GM18870 (cell line): ENCODE measurements at regions not wholly inside any gene's neighbourhood (a gene's known extent, or its start where the extent isn't known, plus 50 kb on each side); places are given as distances from the start of the nearest gene placed in this dataset.
"Not testable (repeated sequence)": the region's sequence is repeated elsewhere in the genome, so short reads cannot be mapped to it uniquely, and the experiment has no call there.

ENCODE experiments used
- ATAC-seq: cut with Tn5 transposase; IDR thresholded peaks from one replicate; pipeline ENCODE4 v1.9.1; 2021; ENCODE audit warnings: moderate library complexity; ENCODE audit not compliant: unreplicated experiment

DNA sequence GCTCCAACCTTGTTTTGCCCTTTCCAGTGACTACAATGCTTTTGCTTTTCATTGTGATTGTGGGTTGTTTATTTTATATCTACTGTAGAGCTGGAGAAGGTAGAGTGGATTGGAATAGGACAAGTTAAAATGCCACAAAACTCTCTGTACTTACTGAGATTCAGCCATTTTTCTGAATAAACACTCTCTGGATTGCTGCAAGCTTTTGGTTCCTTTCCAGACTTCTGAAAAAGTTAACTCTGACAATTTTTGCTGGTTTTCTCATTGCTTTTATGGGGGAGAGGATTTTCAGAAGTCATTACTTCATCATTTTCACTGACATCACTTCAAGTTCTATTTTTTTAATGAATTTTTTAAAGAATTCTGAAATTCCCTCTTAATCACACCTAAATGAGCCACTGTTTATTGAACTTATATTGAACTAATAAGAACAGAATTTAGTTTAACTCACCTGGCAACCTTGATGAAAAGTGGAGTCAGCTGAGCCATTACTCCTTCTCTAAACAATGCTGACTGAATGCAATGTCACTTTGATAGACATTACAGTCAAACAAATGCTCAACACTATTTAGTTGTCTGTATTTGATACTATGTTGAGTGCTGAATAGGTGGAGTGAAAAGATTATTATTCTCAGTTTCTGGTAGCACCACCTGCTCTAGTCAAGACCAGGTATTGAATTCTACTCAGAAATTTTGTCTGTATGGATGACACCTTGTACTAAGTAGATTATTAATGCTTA lies 303.5 kb downstream of the DLEU7 start:
- ATAC-seq, result no peak

DNA sequence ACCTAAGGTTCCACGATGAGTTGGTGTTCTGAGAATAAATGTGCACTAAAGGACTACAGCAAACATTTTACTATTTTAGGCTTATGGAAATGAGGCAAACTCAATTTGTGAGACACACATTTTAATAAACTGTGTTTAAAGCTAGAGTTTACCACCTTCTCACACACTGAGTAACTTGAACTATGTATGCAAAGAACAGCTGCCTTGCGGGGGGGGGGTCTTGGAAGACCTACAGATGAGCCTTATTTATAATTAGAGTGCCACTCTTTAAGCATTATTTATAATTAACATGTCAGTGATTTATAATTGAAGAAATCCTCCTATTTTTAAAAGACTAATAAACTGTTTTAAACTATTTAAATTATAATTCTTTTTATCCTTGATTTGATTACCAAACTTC lies 300.4 kb downstream of the DLEU7 start:
- no peak for ATAC-seq

- ATAC-seq, result no peak
Measured at GRCh38 chr13:50543782-50544181, 299.7 kb downstream of the DLEU7 start.

DNA sequence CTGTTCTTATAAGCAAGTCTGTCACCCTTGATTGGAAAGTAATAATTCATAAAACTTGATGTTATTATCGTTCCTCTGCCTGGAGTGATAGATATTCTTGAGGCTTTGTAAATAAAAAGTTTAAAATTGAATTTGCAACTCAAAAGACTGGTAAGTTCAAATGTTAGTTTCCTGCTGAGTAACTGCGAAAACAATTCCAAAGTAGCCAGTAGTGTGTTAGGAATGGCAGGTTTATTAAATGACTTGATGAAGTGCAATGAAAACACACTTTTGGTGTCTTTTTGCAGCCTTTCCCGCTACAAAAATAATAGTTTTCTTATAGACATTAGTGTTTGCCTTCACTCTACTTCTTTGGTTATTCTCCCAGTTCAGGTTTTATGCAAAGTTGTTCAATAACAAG lies 299.3 kb downstream of the DLEU7 start:
- ATAC-seq, result no peak

GRCh38 chr13:50547175-50547574 lies 296.3 kb downstream of the DLEU7 start:
- ATAC-seq, result not testable (repeated sequence)

- no peak for ATAC-seq
Measured at GRCh38 chr13:50548586-50548985, 294.9 kb downstream of the DLEU7 start.

- no peak for ATAC-seq
Measured at GRCh38 chr13:50549221-50549942, 294.1 kb downstream of the DLEU7 start.

GRCh38 chr13:50550151-50550550 lies 293.3 kb downstream of the DLEU7 start:
- ATAC-seq, result no peak

DNA sequence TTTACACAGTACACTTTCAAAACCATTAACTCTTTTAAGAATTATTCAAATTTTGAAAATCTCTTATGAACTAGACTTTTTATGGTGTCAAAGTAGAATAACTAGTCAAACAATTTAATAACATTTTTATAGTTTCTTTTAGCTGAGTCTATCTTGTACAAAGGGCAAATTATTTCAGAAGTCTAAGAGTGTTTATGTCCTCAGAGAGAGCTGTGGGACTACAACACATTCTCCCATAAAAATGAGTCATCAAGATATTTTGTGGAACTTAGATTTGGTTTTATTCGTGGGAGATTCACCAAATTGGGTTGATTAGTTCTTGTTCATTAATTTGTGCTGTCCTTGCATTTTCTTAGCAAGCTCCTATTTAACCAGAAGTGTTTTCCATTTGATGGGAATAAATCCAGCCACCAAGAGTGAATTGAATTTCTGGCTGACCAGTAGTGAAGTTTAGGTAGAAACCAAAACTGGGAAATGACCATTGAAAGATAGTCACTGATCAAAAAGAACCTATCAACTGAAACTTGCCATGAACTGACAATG lies 291.0 kb downstream of the DLEU7 start:
- no peak for ATAC-seq

DNA sequence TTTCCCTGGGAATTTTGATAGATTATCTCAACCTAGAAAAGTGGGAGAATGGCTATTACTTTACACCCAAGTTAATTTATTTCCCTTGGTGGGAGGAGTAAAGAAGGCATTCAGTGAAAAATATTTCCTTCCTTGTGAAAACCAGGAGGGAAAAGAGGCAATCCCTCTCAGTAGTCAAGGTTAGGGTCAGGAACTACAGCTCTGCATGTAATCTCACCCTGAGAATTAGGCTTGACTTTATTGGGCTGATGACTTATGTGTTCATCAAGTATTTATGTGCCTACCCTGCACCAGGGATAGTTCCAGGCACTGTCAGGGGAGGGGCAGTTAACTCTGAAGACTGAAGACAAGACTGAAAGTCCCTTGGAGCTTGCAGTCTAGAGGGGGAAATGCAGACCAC lies 281.8 kb downstream of the DLEU7 start:
- ATAC-seq, result no peak

DNA sequence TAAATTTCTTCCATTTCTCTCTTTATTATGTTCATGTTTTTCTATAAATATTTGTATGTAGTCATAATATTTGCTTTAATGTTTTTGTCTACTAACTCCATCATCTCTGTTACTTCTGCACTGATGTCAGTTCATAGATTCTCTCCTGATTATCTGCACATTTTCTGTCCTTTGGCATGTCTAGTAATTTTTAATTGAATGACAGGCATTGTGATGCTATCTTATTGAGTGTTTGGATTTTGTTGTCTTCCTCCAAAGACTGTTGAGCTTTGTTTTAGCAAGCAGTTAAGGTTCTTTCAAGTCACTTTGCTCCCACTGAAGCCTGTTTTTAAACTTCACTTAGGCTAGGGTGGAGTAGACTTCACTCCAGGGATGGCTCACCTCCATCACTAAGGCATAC lies 276.8 kb downstream of the DLEU7 start:
- no peak for ATAC-seq

- no peak for ATAC-seq
Measured at GRCh38 chr13:50572129-50572528, 271.4 kb downstream of the DLEU7 start.

DNA sequence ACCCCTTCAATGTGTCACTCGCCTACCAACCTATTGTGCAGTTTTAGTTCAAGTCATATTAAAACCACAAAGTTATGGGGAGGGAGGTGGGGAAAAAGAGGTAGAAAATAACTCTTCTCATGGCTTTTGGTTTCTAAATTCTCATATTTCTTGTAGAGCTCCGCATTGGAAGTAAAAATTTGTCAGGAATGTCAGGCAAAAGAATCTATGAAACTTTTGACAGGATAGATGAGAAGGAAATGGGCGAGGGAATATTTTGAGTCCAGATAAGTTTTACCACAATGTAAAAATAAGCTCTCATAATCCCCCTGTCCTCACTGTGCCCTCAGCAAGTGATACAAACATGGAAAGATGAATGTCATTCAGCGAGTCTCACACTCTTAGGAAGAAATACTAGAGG lies 270.4 kb downstream of the DLEU7 start:
- ATAC-seq, result no peak

DNA sequence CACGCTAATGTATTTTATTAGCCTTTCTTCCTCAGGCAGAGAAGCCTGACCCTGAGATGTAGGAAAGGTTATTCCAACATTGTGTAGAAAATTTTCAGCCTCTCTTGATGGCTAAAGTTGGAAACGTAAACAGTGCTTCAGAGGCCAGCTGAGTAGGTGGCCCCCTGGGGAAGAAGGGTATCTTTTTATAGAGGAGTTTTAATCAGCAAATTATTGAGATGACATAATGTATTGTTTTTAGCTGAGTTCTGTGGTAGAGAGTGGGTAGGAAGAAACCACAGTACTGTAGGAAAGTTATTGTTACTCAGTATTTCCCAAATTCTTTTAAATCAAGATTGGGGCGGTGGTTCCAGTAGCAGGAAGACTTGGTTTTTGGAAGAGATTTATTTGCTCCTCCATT lies 268.8 kb downstream of the DLEU7 start:
- ATAC-seq, result no peak

DNA sequence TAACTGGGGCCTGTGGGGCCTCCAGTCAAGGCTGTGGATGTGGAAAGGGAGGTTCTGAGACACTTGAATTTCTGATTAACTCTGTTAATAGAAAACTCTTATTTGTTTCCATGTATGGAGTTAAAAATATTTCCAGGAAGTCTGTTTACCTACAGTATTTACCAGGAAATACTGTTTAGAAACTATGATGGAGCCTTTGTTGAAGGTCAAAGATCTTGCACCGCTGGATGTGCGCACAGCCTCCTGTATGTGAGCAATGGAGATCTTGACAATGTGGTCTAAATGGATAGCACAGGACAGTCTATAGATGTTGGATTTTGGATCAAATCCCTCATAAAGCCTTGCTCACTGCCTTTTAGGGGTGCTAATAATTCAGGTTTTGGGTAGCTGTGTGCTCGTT lies 268.4 kb downstream of the DLEU7 start:
- ATAC-seq, result no peak

- ATAC-seq, result no peak
Measured at GRCh38 chr13:50576156-50576555, 267.3 kb downstream of the DLEU7 start.

- ATAC-seq, result no peak
Measured at GRCh38 chr13:50577806-50578205, 265.7 kb downstream of the DLEU7 start.

- no peak for ATAC-seq
Measured at GRCh38 chr13:50580684-50581305, 262.7 kb downstream of the DLEU7 start.

GRCh38 chr13:50581586-50582196 lies 261.8 kb downstream of the DLEU7 start:
- ATAC-seq, result no peak

DNA sequence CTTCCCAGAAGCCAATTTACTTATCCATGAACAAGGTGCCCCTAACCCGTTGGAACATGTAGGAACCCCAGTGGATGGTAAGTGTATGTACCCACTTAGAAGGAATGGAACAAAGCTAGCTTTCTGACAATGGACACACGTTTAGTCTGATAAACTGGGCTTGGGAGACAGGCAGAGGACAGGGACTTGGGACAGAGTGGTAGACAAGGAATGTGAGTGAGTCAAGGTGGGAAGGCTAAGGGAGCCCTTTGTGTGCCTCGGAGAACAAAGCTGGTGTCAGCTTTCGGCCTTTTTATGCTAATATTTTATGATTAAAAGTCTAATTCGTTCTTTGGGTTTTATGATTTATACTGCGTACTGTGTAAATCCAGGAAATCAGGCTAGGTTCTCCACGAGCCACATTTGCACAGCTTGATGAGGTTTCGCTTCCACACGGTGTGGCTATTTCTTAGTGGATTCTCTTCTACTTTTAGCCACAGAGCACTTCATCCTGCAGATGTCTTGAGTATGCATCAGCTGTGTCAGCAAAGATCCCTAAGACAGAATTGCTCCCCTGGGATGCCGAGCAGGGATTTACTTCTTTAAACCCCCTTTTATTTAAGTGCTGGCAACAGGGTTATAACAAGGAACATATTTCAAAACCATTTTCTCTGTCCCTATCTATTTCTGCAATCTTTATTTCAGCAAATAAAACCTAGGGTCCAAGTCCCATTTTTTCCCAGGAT lies 258.5 kb downstream of the DLEU7 start:
- ATAC-seq, result no peak
